ENCODE measurements at regions not wholly inside any gene's neighbourhood (a gene's known extent, or its start where the extent isn't known, plus 50 kb on each side); places are given as distances from the start of the nearest gene placed in this dataset.
"Not testable (repeated sequence)": the region's sequence is repeated elsewhere in the genome, so short reads cannot be mapped to it uniquely, and the experiment has no call there.

DNA sequence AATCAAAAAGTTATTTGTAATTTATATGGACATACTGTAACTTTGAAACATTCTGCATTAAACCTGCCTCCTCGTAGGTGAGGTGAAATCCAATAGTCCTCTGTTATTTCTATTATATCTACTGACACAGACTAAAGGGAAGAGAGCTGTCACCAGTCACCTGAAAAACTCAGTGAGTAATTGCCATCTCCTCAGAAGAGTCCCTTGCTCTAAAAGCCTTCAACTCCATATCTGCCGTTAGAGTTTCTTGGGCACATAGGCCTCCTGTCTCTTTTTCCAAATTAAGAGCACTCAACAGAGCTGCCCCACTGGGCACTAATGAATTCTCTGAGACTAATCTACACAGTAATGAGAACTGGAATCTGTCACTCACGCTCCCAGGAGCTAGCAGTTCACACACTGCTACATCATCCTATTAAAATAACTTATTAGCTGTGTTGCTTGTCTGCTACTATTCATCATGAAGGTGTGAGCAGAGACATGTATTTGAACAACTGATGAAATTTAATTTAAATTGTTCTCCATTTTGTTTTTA, 67.3 kb upstream of the VCAN start:
- no peaks in the 10 kb centered on the region for H3K9me3 ChIP-seq
- H3K4me3 ChIP-seq = no peak overlapping the region
- no peaks in the 10 kb centered on the region for H3K27me3 ChIP-seq
- H3K36me3 ChIP-seq = no peaks in the 10 kb centered on the region
- whole genome bisulfite sequencing, 2 donors = 83 to 84% methylated on average over 3 of the region's 3 CpGs
- H3K4me1 ChIP-seq = no peaks in the 10 kb centered on the region
- no peak overlapping the region for H3K27ac ChIP-seq
- no peak for DNase-seq (ENCODE audit: low spot score in 2 of 2)
- TF ChIP-seq, protein P1, sequence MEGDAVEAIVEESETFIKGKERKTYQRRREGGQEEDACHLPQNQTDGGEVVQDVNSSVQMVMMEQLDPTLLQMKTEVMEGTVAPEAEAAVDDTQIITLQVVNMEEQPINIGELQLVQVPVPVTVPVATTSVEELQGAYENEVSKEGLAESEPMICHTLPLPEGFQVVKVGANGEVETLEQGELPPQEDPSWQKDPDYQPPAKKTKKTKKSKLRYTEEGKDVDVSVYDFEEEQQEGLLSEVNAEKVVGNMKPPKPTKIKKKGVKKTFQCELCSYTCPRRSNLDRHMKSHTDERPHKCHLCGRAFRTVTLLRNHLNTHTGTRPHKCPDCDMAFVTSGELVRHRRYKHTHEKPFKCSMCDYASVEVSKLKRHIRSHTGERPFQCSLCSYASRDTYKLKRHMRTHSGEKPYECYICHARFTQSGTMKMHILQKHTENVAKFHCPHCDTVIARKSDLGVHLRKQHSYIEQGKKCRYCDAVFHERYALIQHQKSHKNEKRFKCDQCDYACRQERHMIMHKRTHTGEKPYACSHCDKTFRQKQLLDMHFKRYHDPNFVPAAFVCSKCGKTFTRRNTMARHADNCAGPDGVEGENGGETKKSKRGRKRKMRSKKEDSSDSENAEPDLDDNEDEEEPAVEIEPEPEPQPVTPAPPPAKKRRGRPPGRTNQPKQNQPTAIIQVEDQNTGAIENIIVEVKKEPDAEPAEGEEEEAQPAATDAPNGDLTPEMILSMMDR (IDR thresholded peaks at IDR 0.05) = no peak
- TF ChIP-seq EP300 (IDR thresholded peaks at IDR 0.05) = no peak
- TF ChIP-seq POLR2A (IDR thresholded peaks at IDR 0.05) = no peak

DNA sequence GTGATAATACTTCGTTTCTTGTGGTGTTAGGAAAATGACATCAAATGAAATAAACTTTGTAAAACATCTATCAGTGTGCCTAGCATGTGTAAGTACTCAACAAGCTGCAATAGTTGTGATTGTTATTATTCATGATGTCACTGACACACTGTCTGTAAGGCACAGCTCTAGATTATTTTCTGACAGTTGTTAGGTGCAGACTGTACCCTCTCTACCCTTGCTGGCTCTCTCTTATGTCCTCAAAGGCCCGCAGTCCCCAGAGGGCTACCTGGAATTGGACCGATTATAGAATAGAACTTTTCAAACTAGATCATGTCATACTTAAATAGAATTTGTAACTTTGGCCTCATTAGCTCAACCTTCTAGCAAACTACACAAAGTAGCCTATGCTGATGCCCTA, 65.9 kb upstream of the VCAN start:
- peaks cover 0 to 13% (median 0%) of the 10 kb centered on the region in 4 donors for H3K9me3 ChIP-seq
- H3K36me3 ChIP-seq = no peaks in the 10 kb centered on the region
- 96 to 97% methylated on average over 3 of the region's 3 CpGs for WGBS, 2 donors
- H3K27ac ChIP-seq = no peak overlapping the region
- no peak for DNase-seq (ENCODE audit: low spot score in 2 of 2)
- no peak for TF ChIP-seq POLR2A (IDR thresholded peaks at IDR 0.05)
- TF ChIP-seq EP300 (IDR thresholded peaks at IDR 0.05) = no peak
- TF ChIP-seq, protein P1 (IDR thresholded peaks at IDR 0.05) = no peak
- H3K4me1 ChIP-seq = no peaks in the 10 kb centered on the region
- no peaks in the 10 kb centered on the region for H3K27me3 ChIP-seq
- H3K4me3 ChIP-seq = no peak overlapping the region

DNA sequence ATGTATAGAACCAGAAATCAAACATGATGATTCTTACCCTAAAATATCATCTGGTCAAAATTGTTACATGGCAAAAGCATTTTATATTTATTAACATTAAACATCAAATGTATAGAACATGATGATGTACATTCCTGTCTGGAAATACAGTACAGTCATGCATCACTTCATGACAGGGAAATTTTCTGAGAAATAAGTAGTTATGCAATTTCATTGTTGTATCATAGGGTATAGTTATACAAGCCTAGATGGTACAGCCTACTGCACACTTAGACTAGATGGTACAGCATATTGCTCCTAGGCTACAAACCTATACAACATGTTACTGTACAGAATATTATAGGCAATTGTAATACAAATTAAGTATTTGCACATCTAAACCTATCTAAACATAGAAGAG, 64.6 kb upstream of the VCAN start:
- Histone ChIP-seq H3K36me3 (no peaks in the 10 kb centered on the region), H3K27me3 (no peaks in the 10 kb centered on the region), H3K4me1 (no peaks in the 10 kb centered on the region), H3K4me3 (no peak overlapping the region), H3K9me3 (peaks cover 0 to 16% (median 0%) of the 10 kb centered on the region in 4 donors), H3K27ac (no peak overlapping the region)
- no peak for DNase-seq (ENCODE audit: low spot score in 2 of 2)
- TF ChIP-seq, protein P1 (IDR thresholded peaks at IDR 0.05) = no peak
- TF ChIP-seq EP300 (IDR thresholded peaks at IDR 0.05) (no peak), POLR2A (IDR thresholded peaks at IDR 0.05) (no peak)

DNA sequence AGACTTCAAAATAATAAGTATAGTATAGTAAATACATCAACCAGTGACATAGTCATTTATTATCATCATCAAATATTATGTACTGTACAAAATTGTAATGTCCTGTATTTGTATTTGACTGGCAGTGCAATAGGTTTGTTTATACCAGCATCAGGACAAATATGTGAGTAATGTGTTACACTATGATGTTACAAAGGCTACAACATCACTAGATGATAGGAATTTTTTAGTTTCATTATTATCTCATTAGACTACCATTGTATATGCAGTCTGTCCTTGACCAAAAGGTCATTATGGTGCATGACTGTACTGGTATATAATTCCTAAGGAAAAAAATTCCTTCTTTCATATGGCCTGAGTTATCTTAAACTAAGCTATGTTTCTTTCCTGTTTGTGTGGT, 63.6 kb upstream of the VCAN start:
- no peaks in the 10 kb centered on the region for H3K36me3 ChIP-seq
- H3K9me3 ChIP-seq = peaks cover 0 to 16% (median 0%) of the 10 kb centered on the region in 4 donors
- no peaks in the 10 kb centered on the region for H3K4me1 ChIP-seq
- no peak overlapping the region for H3K4me3 ChIP-seq
- TF ChIP-seq POLR2A (IDR thresholded peaks at IDR 0.05) (no peak), EP300 (IDR thresholded peaks at IDR 0.05) (no peak)
- TF ChIP-seq, protein P1 (IDR thresholded peaks at IDR 0.05) = no peak
- H3K27me3 ChIP-seq = no peaks in the 10 kb centered on the region
- no peak overlapping the region for H3K27ac ChIP-seq
- DNase-seq (ENCODE audit: low spot score in 2 of 2) = no peak

DNA sequence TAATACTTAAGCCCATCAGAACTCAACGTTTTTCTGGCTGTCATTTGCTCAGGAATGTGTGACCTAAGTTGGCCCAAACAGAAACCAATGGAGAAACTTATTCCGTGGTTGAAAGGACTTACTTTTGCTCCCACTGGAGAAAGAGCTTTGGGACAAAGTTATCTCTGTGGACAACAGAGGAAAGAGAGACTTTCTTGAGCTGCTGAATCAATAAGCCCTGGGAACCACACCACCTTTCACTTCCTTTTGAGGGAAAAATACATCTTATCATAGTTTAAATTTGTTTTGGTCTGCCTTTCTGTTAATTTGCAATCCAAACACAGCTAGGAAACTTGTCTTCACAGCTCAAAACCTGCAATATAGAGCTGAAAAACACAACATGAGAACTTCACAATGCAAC, 62.8 kb upstream of the VCAN start:
- 58 to 72% methylated on average over 2 of the region's 2 CpGs for whole genome bisulfite sequencing, 2 donors
- H3K4me1 ChIP-seq = no peaks in the 10 kb centered on the region
- peaks cover 0 to 16% (median 0%) of the 10 kb centered on the region in 4 donors for H3K9me3 ChIP-seq
- TF ChIP-seq POLR2A (IDR thresholded peaks at IDR 0.05) = no peak
- TF ChIP-seq, protein P1 (IDR thresholded peaks at IDR 0.05) = no peak
- TF ChIP-seq EP300 (IDR thresholded peaks at IDR 0.05) = no peak
- H3K4me3 ChIP-seq = no peak overlapping the region
- DNase-seq (ENCODE audit: low spot score in 2 of 2) = no peak
- no peak overlapping the region for H3K27ac ChIP-seq
- H3K36me3 ChIP-seq = no peaks in the 10 kb centered on the region
- no peaks in the 10 kb centered on the region for H3K27me3 ChIP-seq

DNA sequence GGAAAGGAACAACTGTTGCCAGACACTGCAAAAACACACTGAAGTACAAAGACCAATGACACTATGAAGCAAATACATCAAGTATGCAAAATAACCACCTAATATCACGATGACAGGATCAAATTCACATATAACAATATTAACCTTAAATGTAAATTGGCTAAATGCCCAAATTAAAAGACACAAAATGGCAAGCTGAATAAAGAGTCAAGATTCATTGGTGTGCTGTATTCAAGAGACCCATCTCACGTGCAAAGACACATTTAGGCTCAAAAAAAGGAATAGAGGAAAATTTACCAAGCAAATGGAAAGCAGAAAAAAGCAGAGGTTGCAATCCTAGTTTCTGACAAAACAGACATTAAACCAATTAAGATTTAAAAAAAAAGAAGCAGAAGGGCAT, 61.8 kb upstream of the VCAN start:
- H3K9me3 ChIP-seq = peaks cover 0 to 16% (median 0%) of the 10 kb centered on the region in 4 donors
- not testable (repeated sequence) for H3K27ac ChIP-seq; H3K36me3 ChIP-seq; H3K4me3 ChIP-seq; DNase-seq (ENCODE audit: low spot score in 2 of 2); H3K4me1 ChIP-seq; H3K27me3 ChIP-seq
- WGBS, 2 donors = 93% methylated on average over 2 of the region's 2 CpGs

All from tibial nerve (tissue), 4 donors.